PFSK-1 (cell line): ENCODE measurements at regions not wholly inside any gene's neighbourhood (a gene's known extent, or its start where the extent isn't known, plus 50 kb on each side); places are given as distances from the start of the nearest gene placed in this dataset.

Experiments
- FOXP2 ChIP-seq: optimal IDR thresholded peaks from 2 replicates; pipeline ENCODE3; 2011; ENCODE audit warnings: borderline replicate concordance, control low read depth, inconsistent platforms; ENCODE audit not compliant: insufficient read depth; ENCODE audit errors: extremely low read length, extremely low read depth
- POLR2AphosphoS5 ChIP-seq: IDR thresholded peaks from 2 replicates; pipeline ENCODE4 v1.6.1; 2012; ENCODE audit warnings: low read depth, mild to moderate bottlenecking, control low read depth, low read length, moderate library complexity
- SIN3A ChIP-seq: IDR thresholded peaks from 2 replicates; pipeline ENCODE4 v1.6.1; 2012; ENCODE audit warnings: mild to moderate bottlenecking, low read length, moderate library complexity, borderline replicate concordance; ENCODE audit not compliant: insufficient read depth
- TAF1 ChIP-seq: IDR thresholded peaks from 2 replicates; pipeline ENCODE4 v1.6.1; 2012; ENCODE audit warnings: low read length, control low read depth, borderline replicate concordance; ENCODE audit not compliant: insufficient read depth
- TF ChIP-seq, protein P1 (sequence below), 2 experiments: IDR thresholded peaks; 2 replicates each; pipeline versions ENCODE4 v1.6.1 to v1.8.0; 2011 to 2012; ENCODE audit warnings: low read depth in 2 of 2, low read length in 2 of 2, control low read depth in 1 of 2, inconsistent platforms in 1 of 2, mild to moderate bottlenecking in 1 of 2, moderate library complexity in 1 of 2; ENCODE audit not compliant: insufficient read depth in 1 of 2

DNA sequence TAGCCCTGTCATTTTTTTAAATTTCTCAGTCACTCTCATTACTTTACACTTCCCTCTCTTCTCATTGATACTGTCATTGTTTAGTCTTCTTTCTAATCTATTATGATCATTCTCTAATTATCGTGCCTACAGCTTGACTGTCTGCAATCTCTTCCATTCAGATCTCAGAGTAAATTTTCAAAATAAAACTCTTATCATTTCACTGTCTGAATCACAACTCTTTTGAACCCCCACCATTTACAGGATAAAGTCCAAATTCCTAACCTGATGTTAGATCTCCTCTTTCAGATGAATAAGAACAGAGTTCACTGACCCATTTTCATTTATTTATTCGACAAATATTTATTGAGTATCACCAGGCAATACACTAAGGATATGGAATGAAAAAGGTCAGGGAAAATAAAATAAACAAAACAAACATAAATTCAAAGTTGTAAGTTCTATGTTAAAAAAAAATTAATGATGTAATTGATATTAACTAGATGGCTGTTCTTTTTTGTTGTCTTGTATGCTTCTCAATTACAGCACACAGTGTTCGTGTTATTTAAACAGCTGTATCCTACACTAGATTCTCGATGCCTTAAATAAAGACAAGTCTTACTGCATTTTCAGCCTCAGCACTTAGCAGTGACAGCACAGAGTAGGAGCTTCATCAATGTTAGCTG is 631.0 kb downstream of the IRS1 start:
- no peak for TF ChIP-seq TAF1
- no peak for TF ChIP-seq FOXP2
- no peak for TF ChIP-seq SIN3A
- TF ChIP-seq, protein P1, sequence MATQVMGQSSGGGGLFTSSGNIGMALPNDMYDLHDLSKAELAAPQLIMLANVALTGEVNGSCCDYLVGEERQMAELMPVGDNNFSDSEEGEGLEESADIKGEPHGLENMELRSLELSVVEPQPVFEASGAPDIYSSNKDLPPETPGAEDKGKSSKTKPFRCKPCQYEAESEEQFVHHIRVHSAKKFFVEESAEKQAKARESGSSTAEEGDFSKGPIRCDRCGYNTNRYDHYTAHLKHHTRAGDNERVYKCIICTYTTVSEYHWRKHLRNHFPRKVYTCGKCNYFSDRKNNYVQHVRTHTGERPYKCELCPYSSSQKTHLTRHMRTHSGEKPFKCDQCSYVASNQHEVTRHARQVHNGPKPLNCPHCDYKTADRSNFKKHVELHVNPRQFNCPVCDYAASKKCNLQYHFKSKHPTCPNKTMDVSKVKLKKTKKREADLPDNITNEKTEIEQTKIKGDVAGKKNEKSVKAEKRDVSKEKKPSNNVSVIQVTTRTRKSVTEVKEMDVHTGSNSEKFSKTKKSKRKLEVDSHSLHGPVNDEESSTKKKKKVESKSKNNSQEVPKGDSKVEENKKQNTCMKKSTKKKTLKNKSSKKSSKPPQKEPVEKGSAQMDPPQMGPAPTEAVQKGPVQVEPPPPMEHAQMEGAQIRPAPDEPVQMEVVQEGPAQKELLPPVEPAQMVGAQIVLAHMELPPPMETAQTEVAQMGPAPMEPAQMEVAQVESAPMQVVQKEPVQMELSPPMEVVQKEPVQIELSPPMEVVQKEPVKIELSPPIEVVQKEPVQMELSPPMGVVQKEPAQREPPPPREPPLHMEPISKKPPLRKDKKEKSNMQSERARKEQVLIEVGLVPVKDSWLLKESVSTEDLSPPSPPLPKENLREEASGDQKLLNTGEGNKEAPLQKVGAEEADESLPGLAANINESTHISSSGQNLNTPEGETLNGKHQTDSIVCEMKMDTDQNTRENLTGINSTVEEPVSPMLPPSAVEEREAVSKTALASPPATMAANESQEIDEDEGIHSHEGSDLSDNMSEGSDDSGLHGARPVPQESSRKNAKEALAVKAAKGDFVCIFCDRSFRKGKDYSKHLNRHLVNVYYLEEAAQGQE (IDR thresholded peaks at IDR 0.05; ENCODE audit: insufficient read depth in 1 of 2, low read depth in 2 of 2, low read length in 2 of 2): no peak
- TF ChIP-seq POLR2AphosphoS5: no peak

DNA sequence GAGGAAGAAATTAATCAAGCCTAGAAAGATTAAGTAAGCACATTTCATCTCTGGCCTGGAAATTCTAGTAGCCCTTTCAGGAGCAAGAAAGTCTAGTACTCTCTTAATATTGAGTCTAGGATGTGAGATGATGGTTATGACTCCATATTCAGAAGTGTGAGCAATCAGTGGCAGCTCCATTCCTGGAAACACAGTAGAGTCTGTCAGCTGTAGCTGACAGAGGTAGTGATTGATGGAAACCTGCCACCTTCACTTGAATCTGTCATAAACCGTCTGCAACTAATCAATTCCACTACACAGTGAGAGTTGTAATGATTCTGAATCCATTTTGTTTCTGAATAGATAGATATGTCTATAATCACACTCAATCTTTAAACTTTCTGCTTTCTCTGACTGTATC is 635.1 kb downstream of the IRS1 start:
- TF ChIP-seq SIN3A: no peak
- TF ChIP-seq FOXP2: no peak
- TF ChIP-seq, protein P1 (IDR thresholded peaks at IDR 0.05; ENCODE audit: insufficient read depth in 1 of 2, low read depth in 2 of 2, low read length in 2 of 2): no peak

- TF ChIP-seq TAF1: no peak
- TF ChIP-seq, protein P1 (IDR thresholded peaks at IDR 0.05; ENCODE audit: insufficient read depth in 1 of 2, low read depth in 2 of 2, low read length in 2 of 2): no peak
- TF ChIP-seq POLR2AphosphoS5: no peak
- no peak for TF ChIP-seq FOXP2
- no peak for TF ChIP-seq SIN3A
Observed at GRCh38 chr2:226159875-226160479, 639.6 kb downstream of the IRS1 start.

DNA sequence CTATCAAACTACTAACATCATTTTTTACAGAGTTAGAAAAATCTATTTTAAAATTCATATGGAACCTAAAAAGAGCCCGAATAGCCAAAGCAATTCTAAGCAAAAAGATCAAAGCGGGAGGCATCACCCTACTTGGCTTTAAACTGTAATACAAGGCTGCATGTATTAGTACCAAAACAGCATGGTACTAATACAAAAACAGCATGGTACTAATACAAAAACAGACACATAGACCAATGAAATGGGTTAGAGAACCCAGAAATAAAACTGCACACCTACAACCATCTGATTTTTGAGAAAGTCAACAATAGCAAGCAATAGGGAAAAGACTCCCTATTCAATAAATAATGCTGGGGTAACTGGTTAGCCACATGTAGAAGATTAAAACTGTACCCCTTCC is 640.7 kb downstream of the IRS1 start:
- TF ChIP-seq, protein P1 (IDR thresholded peaks at IDR 0.05; ENCODE audit: insufficient read depth in 1 of 2, low read depth in 2 of 2, low read length in 2 of 2): no peak
- TF ChIP-seq TAF1 (no peak), FOXP2 (no peak), SIN3A (no peak), POLR2AphosphoS5 (no peak)

- no peak for TF ChIP-seq SIN3A
- no peak for TF ChIP-seq TAF1
- no peak for TF ChIP-seq FOXP2
- no peak for TF ChIP-seq POLR2AphosphoS5
- TF ChIP-seq, protein P1 (IDR thresholded peaks at IDR 0.05; ENCODE audit: insufficient read depth in 1 of 2, low read depth in 2 of 2, low read length in 2 of 2): no peak
Observed at GRCh38 chr2:226158229-226158628, 641.4 kb downstream of the IRS1 start.
